ENCODE measurements at regions not wholly inside any gene's neighbourhood (a gene's known extent, or its start where the extent isn't known, plus 50 kb on each side); places are given as distances from the start of the nearest gene placed in this dataset.
"Not testable (repeated sequence)": the region's sequence is repeated elsewhere in the genome, so short reads cannot be mapped to it uniquely, and the experiment has no call there.

- Histone ChIP-seq H3K4me1 (no peaks in the 10 kb centered on the region), H3K36me3 (no peaks in the 10 kb centered on the region), H3K27ac (no peak overlapping the region), H3K27me3 (no peaks in the 10 kb centered on the region), H3K4me3 (no peak overlapping the region), H3K4me2 (no peak overlapping the region), H4K20me1 (no peaks in the 10 kb centered on the region), H3K9me3 (replicated peaks in 1 of 11) (peaks cover 14 to 25% (median 16%) of the 10 kb centered on the region in 11 experiments; a peak in 20 of 22 replicates), H3K9ac (no peak overlapping the region)
- no peak for TF ChIP-seq Cebpa-rat (IDR thresholded peaks at IDR 0.05)
Measured at GRCh38 chr6:112925702-112926101, 578.6 kb downstream of the RFPL4B start.

GRCh38 chr6:112927641-112928320 is 580.7 kb downstream of the RFPL4B start:
- H4K20me1 ChIP-seq, result no peaks in the 10 kb centered on the region
- peaks cover under 1 to 9% (median 5%) of the 10 kb centered on the region in 11 experiments; a peak in 20 of 22 replicates for H3K9me3 ChIP-seq (replicated peaks in 1 of 11)
- no peaks in the 10 kb centered on the region for H3K4me1 ChIP-seq
- TF ChIP-seq Cebpa-rat (IDR thresholded peaks at IDR 0.05), result no peak
- no peaks in the 10 kb centered on the region for H3K27me3 ChIP-seq
- H3K9ac ChIP-seq, result no peak overlapping the region
- H3K4me2 ChIP-seq, result no peak overlapping the region
- H3K27ac ChIP-seq, result no peak overlapping the region
- no peaks in the 10 kb centered on the region for H3K36me3 ChIP-seq
- no peak overlapping the region for H3K4me3 ChIP-seq

- Histone ChIP-seq H3K4me1 (peaks cover 0 to under 1% (median 0%) of the 10 kb centered on the region in 10 experiments; a peak in 1 of 20 replicates), H3K27ac (no peak overlapping the region), H3K36me3 (no peaks in the 10 kb centered on the region), H3K27me3 (no peaks in the 10 kb centered on the region), H3K4me3 (no peak overlapping the region), H3K4me2 (no peak overlapping the region), H3K9me3 (replicated peaks in 1 of 11) (no peaks in the 10 kb centered on the region; a peak in 2 of 22 replicates), H4K20me1 (no peaks in the 10 kb centered on the region), H3K9ac (no peak overlapping the region)
- no peak for TF ChIP-seq Cebpa-rat (IDR thresholded peaks at IDR 0.05)
Measured at GRCh38 chr6:112929641-112930040, 582.5 kb downstream of the RFPL4B start.

- no peak for TF ChIP-seq Cebpa-rat (IDR thresholded peaks at IDR 0.05)
- no peaks in the 10 kb centered on the region for H3K36me3 ChIP-seq
- H3K4me3 ChIP-seq, result no peak overlapping the region
- H3K27me3 ChIP-seq, result no peaks in the 10 kb centered on the region
- peaks cover 0 to 8% (median 0%) of the 10 kb centered on the region in 10 experiments; a peak in 2 of 20 replicates for H3K4me1 ChIP-seq
- H3K9ac ChIP-seq, result no peak overlapping the region
- no peak overlapping the region for H3K4me2 ChIP-seq
- H4K20me1 ChIP-seq, result no peaks in the 10 kb centered on the region
- no peak overlapping the region for H3K27ac ChIP-seq
- no peaks in the 10 kb centered on the region; a peak in 1 of 22 replicates for H3K9me3 ChIP-seq (replicated peaks in 1 of 11)
Measured at GRCh38 chr6:112931832-112932231, 584.7 kb downstream of the RFPL4B start.

- TF ChIP-seq Cebpa-rat (IDR thresholded peaks at IDR 0.05), result no peak
- H3K4me1 ChIP-seq, result peaks cover 0 to 8% (median 0%) of the 10 kb centered on the region in 10 experiments; a peak in 2 of 20 replicates
- no peak overlapping the region for H3K4me3 ChIP-seq
- H3K36me3 ChIP-seq, result no peaks in the 10 kb centered on the region
- no peaks in the 10 kb centered on the region for H4K20me1 ChIP-seq
- H3K9me3 ChIP-seq (replicated peaks in 1 of 11), result no peaks in the 10 kb centered on the region
- no peaks in the 10 kb centered on the region for H3K27me3 ChIP-seq
- no peak overlapping the region for H3K27ac ChIP-seq
- no peak overlapping the region for H3K9ac ChIP-seq
- no peak overlapping the region for H3K4me2 ChIP-seq
Measured at GRCh38 chr6:112933947-112934346, 586.8 kb downstream of the RFPL4B start.

- Histone ChIP-seq H3K36me3 (no peaks in the 10 kb centered on the region), H4K20me1 (no peaks in the 10 kb centered on the region), H3K27me3 (no peaks in the 10 kb centered on the region), H3K9me3 (replicated peaks in 1 of 11) (no peaks in the 10 kb centered on the region), H3K9ac (no peak overlapping the region), H3K27ac (no peak overlapping the region), H3K4me2 (0 out of 22 replicates have a peak overlapping the region, but pooled peaks of 1 of the 11 experiments have one; percentile 3), H3K4me1 (peaks cover 0 to 8% (median 0%) of the 10 kb centered on the region in 10 experiments; a peak in 2 of 20 replicates), H3K4me3 (no peak overlapping the region)
- TF ChIP-seq Cebpa-rat (IDR thresholded peaks at IDR 0.05), result no peak
Measured at GRCh38 chr6:112934433-112935327, 587.5 kb downstream of the RFPL4B start.

GRCh38 chr6:112935402-112936078 is 588.4 kb downstream of the RFPL4B start:
- H3K4me2 ChIP-seq, result no peak overlapping the region
- H3K9me3 ChIP-seq (replicated peaks in 1 of 11), result no peaks in the 10 kb centered on the region
- H3K9ac ChIP-seq, result no peak overlapping the region
- no peak overlapping the region for H3K27ac ChIP-seq
- H3K4me1 ChIP-seq, result peaks cover 0 to 8% (median 0%) of the 10 kb centered on the region in 10 experiments; a peak in 2 of 20 replicates
- H3K4me3 ChIP-seq, result no peak overlapping the region
- TF ChIP-seq Cebpa-rat (IDR thresholded peaks at IDR 0.05), result no peak
- no peaks in the 10 kb centered on the region for H4K20me1 ChIP-seq
- H3K27me3 ChIP-seq, result no peaks in the 10 kb centered on the region
- no peaks in the 10 kb centered on the region for H3K36me3 ChIP-seq

- Histone ChIP-seq H3K27me3 (no peaks in the 10 kb centered on the region), H3K4me2 (no peak overlapping the region)
Measured at GRCh38 chr6:112936079-112936472, 588.9 kb downstream of the RFPL4B start.

GRCh38 chr6:112936504-112936903 is 589.4 kb downstream of the RFPL4B start:
- Histone ChIP-seq H3K36me3 (no peaks in the 10 kb centered on the region), H3K27ac (no peak overlapping the region), H3K9ac (no peak overlapping the region), H4K20me1 (no peaks in the 10 kb centered on the region), H3K9me3 (replicated peaks in 1 of 11) (no peaks in the 10 kb centered on the region), H3K4me2 (no peak overlapping the region), H3K4me1 (peaks cover 0 to 8% (median 0%) of the 10 kb centered on the region in 10 experiments; a peak in 3 of 20 replicates), H3K27me3 (no peaks in the 10 kb centered on the region), H3K4me3 (no peak overlapping the region)
- TF ChIP-seq Cebpa-rat (IDR thresholded peaks at IDR 0.05), result no peak

More at GRCh38 chr6:112936079-112936472, 588.9 kb downstream of the RFPL4B start:
- Histone ChIP-seq H3K9me3 (replicated peaks in 1 of 11) (no peaks in the 10 kb centered on the region), H3K4me1 (peaks cover 0 to 8% (median 0%) of the 10 kb centered on the region in 10 experiments; a peak in 2 of 20 replicates), H3K36me3 (no peaks in the 10 kb centered on the region), H4K20me1 (no peaks in the 10 kb centered on the region), H3K4me3 (no peak overlapping the region), H3K27ac (no peak overlapping the region), H3K9ac (no peak overlapping the region)
- no peak for TF ChIP-seq Cebpa-rat (IDR thresholded peaks at IDR 0.05)

- H3K27me3 ChIP-seq; H3K4me1 ChIP-seq; H3K36me3 ChIP-seq; H3K9me3 ChIP-seq (replicated peaks in 1 of 11); H3K4me3 ChIP-seq; H4K20me1 ChIP-seq; H3K4me2 ChIP-seq; H3K9ac ChIP-seq; H3K27ac ChIP-seq: not testable (repeated sequence)
Measured at GRCh38 chr6:112937690-112938089, 590.6 kb downstream of the RFPL4B start.

Data from BLaER1 treated with 17β-estradiol and CSF1 and Interleukin-3, amounts not matched to agents 10 nM and 100 nM (cell line).